ENCODE measurements at regions not wholly inside any gene's neighbourhood (a gene's known extent, or its start where the extent isn't known, plus 50 kb on each side); places are given as distances from the start of the nearest gene placed in this dataset.

DNA sequence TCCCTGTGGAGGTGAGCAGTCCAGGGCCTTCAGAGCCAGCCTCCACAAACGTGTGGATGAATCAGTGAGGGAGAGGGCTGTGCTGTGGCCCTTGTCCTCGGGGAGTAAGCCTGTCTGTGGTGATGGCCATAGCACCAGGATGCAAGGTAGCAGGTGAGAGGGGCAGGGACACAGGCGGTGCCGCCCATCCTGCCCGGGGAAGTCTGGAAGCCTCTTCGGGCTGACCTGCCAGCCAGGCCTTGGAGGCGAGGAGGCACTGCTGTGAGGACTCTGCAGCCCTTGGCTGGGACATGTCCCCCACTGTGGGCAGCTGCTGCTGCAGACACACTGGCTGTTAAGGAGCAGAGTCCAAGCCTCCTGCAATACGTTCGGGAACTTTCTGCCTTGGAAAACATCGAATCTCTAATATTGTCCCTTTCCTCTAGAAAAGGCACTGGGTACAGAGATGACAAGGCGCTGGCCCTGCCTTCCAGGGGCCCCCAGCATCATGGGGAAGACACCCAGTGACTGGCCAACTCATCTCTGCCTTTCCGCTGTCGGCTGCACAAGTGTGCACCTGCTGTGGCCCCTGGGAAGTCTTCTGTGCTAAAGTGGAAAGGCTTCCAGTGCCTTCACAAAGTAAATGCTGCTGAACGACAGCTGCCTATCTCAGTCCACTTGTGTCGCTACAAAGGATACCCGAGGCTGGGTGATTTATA, 101.4 kb downstream of the ADRA2C start:
- DNase-seq (ENCODE audit: low read depth, low spot score) (no peak), FAIRE-seq (no peak)
- Histone ChIP-seq H3K9ac (ENCODE audit: control insufficient read depth, extremely low read depth, insufficient read depth, low read length) (no peak overlapping the region), H3K27me3 (ENCODE audit: control insufficient read depth, extremely low read depth, insufficient read depth, low read length) (peaks cover 18% of the 10 kb centered on the region), H3K9me1 (ENCODE audit: control insufficient read depth, extremely low read depth, insufficient read depth, low read length) (no peaks in the 10 kb centered on the region), H4K20me1 (ENCODE audit: control insufficient read depth, extremely low read depth, insufficient read depth, low read length) (no peaks in the 10 kb centered on the region), H3K27ac (ENCODE audit: control insufficient read depth, insufficient read depth, low read length) (no peak overlapping the region), H3K9me3 (ENCODE audit: control insufficient read depth, low read depth, low read length) (no peaks in the 10 kb centered on the region), H3K79me2 (ENCODE audit: control insufficient read depth, insufficient read depth, low read length) (no peaks in the 10 kb centered on the region), H3K36me3 (ENCODE audit: control insufficient read depth in 2 of 2, extremely low read depth in 1 of 2, insufficient read depth in 2 of 2, low read length in 2 of 2) (no peaks in the 10 kb centered on the region), H3K4me2 (ENCODE audit: control insufficient read depth, extremely low read depth, insufficient read depth, low read depth, low read length) (no peak overlapping the region), H3K4me1 (ENCODE audit: control insufficient read depth, extremely low read depth, insufficient read depth, low read length) (no peaks in the 10 kb centered on the region), H2AFZ (ENCODE audit: control insufficient read depth, low read length) (no peak overlapping the region), H3K4me3 (ENCODE audit: control insufficient read depth in 2 of 3, extremely low read depth in 1 of 3, insufficient read depth in 2 of 3, low read depth in 1 of 3, low read length in 3 of 3) (no peak overlapping the region)
- TF ChIP-seq, protein P1, sequence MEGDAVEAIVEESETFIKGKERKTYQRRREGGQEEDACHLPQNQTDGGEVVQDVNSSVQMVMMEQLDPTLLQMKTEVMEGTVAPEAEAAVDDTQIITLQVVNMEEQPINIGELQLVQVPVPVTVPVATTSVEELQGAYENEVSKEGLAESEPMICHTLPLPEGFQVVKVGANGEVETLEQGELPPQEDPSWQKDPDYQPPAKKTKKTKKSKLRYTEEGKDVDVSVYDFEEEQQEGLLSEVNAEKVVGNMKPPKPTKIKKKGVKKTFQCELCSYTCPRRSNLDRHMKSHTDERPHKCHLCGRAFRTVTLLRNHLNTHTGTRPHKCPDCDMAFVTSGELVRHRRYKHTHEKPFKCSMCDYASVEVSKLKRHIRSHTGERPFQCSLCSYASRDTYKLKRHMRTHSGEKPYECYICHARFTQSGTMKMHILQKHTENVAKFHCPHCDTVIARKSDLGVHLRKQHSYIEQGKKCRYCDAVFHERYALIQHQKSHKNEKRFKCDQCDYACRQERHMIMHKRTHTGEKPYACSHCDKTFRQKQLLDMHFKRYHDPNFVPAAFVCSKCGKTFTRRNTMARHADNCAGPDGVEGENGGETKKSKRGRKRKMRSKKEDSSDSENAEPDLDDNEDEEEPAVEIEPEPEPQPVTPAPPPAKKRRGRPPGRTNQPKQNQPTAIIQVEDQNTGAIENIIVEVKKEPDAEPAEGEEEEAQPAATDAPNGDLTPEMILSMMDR (optimal IDR thresholded peaks at IDR 0.05 in 1 of 3, IDR thresholded peaks at IDR 0.05 in 1 of 3, conservative IDR thresholded peaks at IDR 0.05 in 1 of 3; ENCODE audit: extremely low read depth in 1 of 3, insufficient read depth in 2 of 3, low read length in 3 of 3) = no peak
- TF ChIP-seq EZH2 (IDR thresholded peaks at IDR 0.05; ENCODE audit: low read length) = no peak
- dilution Hi-C loops (cut with MboI; ENCODE audit: extremely low pct_ligation_motif_present, low sequenced_read_pairs) = no loop called here

DNA sequence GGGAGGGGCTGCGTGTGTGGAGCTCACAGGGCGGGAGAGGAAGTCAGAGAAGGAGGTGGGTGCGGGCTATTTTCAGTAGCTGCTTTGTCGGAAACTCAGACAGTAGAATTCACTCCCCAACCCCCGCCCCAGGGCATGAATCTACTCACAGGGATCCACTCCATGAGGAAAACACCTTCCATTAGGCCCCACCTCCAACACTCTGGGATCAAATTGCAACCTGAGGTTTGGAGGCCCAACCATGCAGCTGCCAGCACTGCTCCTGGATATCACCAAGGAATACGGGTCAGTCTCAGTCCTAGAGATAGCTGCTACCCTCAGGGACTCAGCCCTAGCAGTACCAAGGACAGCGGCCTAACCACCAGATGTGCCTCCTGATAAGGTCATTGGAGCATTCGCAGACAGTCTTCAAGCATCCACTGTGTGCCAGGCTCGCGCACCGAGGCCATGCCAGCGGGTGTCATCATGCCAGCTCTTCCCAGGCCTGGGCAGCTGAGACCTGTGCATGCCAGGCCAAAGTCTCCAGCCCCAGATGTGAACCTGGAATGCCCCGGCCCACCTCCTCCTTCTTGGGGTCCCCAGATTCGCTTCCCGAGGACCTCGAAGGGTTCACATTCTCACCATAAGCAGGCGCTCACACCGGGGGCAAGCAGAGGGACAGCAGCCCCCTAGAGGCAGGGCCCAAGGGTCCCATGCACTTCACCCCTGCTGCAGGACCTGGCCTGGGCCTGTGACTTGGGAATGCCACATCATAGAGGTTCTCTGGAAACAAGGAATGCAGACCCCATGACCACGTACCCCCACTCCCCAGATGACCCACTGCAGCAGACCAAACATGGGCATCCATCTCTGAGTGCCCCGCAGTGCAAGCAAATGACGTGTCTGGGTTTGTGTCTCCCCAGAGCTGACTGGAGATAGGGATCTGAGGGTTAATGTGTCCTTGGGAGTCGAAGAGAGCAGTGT, 102.3 kb downstream of the ADRA2C start:
- no peaks in the 10 kb centered on the region for H4K20me1 ChIP-seq (ENCODE audit: control insufficient read depth, extremely low read depth, insufficient read depth, low read length)
- FAIRE-seq = no peak
- no peak for DNase-seq (ENCODE audit: low read depth, low spot score)

More for the DNA sequence above, 102.3 kb downstream of the ADRA2C start:
- H2AFZ ChIP-seq (ENCODE audit: control insufficient read depth, low read length) = no peak overlapping the region
- H3K4me2 ChIP-seq (ENCODE audit: control insufficient read depth, extremely low read depth, insufficient read depth, low read depth, low read length) = no peak overlapping the region
- H3K4me3 ChIP-seq (ENCODE audit: control insufficient read depth in 2 of 3, extremely low read depth in 1 of 3, insufficient read depth in 2 of 3, low read depth in 1 of 3, low read length in 3 of 3) = no peak overlapping the region
- no peak overlapping the region for H3K9ac ChIP-seq (ENCODE audit: control insufficient read depth, extremely low read depth, insufficient read depth, low read length)
- H3K4me1 ChIP-seq (ENCODE audit: control insufficient read depth, extremely low read depth, insufficient read depth, low read length) = no peaks in the 10 kb centered on the region
- H3K27ac ChIP-seq (ENCODE audit: control insufficient read depth, insufficient read depth, low read length) = no peak overlapping the region
- H3K36me3 ChIP-seq (ENCODE audit: control insufficient read depth in 2 of 2, extremely low read depth in 1 of 2, insufficient read depth in 2 of 2, low read length in 2 of 2) = no peaks in the 10 kb centered on the region
- dilution Hi-C loops (cut with MboI; ENCODE audit: extremely low pct_ligation_motif_present, low sequenced_read_pairs) = no loop called here
- TF ChIP-seq EZH2 (IDR thresholded peaks at IDR 0.05; ENCODE audit: low read length) = no peak
- TF ChIP-seq, protein P1 (optimal IDR thresholded peaks at IDR 0.05 in 1 of 3, IDR thresholded peaks at IDR 0.05 in 1 of 3, conservative IDR thresholded peaks at IDR 0.05 in 1 of 3; ENCODE audit: extremely low read depth in 1 of 3, insufficient read depth in 2 of 3, low read length in 3 of 3) = no peak
- H3K27me3 ChIP-seq (ENCODE audit: control insufficient read depth, extremely low read depth, insufficient read depth, low read length) = peaks cover 27% of the 10 kb centered on the region
- no peaks in the 10 kb centered on the region for H3K79me2 ChIP-seq (ENCODE audit: control insufficient read depth, insufficient read depth, low read length)
- H3K9me1 ChIP-seq (ENCODE audit: control insufficient read depth, extremely low read depth, insufficient read depth, low read length) = no peaks in the 10 kb centered on the region
- no peaks in the 10 kb centered on the region for H3K9me3 ChIP-seq (ENCODE audit: control insufficient read depth, low read depth, low read length)
